ENCODE measurements at regions not wholly inside any gene's neighbourhood (a gene's known extent, or its start where the extent isn't known, plus 50 kb on each side); places are given as distances from the start of the nearest gene placed in this dataset.

GRCh38 chr6:137389150-137389704 lies 105.0 kb downstream of the OLIG3 start:
- no peaks in the 10 kb centered on the region for H3K79me2 ChIP-seq (ENCODE audit: control insufficient read depth, insufficient read depth, low read length)
- no peak overlapping the region for H3K27ac ChIP-seq (ENCODE audit: control insufficient read depth, insufficient read depth)
- DNase-seq (ENCODE audit: low read depth, low spot score) (peak; percentile 51), FAIRE-seq (no peak), ATAC-seq (peak; percentile 95)
- no peaks in the 10 kb centered on the region for H4K20me1 ChIP-seq (ENCODE audit: control insufficient read depth, insufficient read depth)
- H2AFZ ChIP-seq (ENCODE audit: control insufficient read depth, low read depth, low read length) = no peak overlapping the region
- intact Hi-C loops (cut with micrococcal nuclease; ENCODE audit: unreplicated experiment) = no loop called here
- WGBS (ENCODE audit: insufficient coverage, insufficient replicate concordance, low lambda C conversion rate, missing lambda C conversion rate) = 11% methylated on average over 6 of the region's 6 CpGs
- no peaks in the 10 kb centered on the region for H3K27me3 ChIP-seq (replicated peaks in 1 of 2; ENCODE audit: control insufficient read depth in 2 of 2, insufficient read depth in 2 of 2, low read length in 1 of 2)
- ChIA-PET POLR2A (interaction anchor here (0.6 to 1.9 kb wide), 2 partner anchors 9 to 677 kb away, joined by 4 read pairs; no protein-coding TSS in a partner anchor), CTCF (no interaction called here), SMC1A (ENCODE audit: uncharacterized antibody, unreplicated experiment) (interaction anchor here (0.6 to 2.2 kb wide), 3 partner anchors 17 to 35 kb away, joined by 3 to 6 read pairs (median 4); no protein-coding TSS in a partner anchor), RAD21 (ENCODE audit: unreplicated experiment) (interaction anchor here (1.2 to 1.5 kb wide), 2 partner anchors 10 to 26 kb away, joined by 3 read pairs; no protein-coding TSS in a partner anchor)
- no peaks in the 10 kb centered on the region for H3K9me3 ChIP-seq (replicated peaks; ENCODE audit: control insufficient read depth, insufficient read depth, low read length)
- peak overlapping the region; percentile 34 for H3K4me2 ChIP-seq (ENCODE audit: control insufficient read depth, insufficient read depth)
- in situ Hi-C loops (cut with MboI) = no loop called here
- no peak overlapping the region for H3K4me3 ChIP-seq
- BruUV-seq (replicated peaks) = no TSS peak
- no peak overlapping the region for H3K9ac ChIP-seq (ENCODE audit: control insufficient read depth, insufficient read depth, low read length)
- H3K36me3 ChIP-seq (ENCODE audit: control insufficient read depth in 2 of 2, insufficient read depth in 2 of 2, low read length in 1 of 2) = no peaks in the 10 kb centered on the region
- H3K4me1 ChIP-seq (ENCODE audit: control insufficient read depth, insufficient read depth, low read length) = peaks cover 18% of the 10 kb centered on the region
- no peak for TF ChIP-seq ASH2L (IDR thresholded peaks at IDR 0.05; ENCODE audit: borderline replicate concordance, low read depth)
- no peak for TF ChIP-seq RB1 (IDR thresholded peaks at IDR 0.05; ENCODE audit: borderline replicate concordance)
- no peak for TF ChIP-seq CUX1 (IDR thresholded peaks at IDR 0.05; ENCODE audit: insufficient replicate concordance, low read depth, low read length)
- TF ChIP-seq BCL11A (IDR thresholded peaks at IDR 0.05; ENCODE audit: low read depth, low read length) = peak; percentile 44; the same call in 1 of the 2 replicates
- no peak for TF ChIP-seq ATF3 (IDR thresholded peaks at IDR 0.05; ENCODE audit: borderline replicate concordance, extremely low read depth, low read depth, low read length)
- TF ChIP-seq GATAD2B (conservative IDR thresholded peaks at IDR 0.05; ENCODE audit: low read depth) = peak; percentile 42; the same call in 1 of the 2 replicates
- peak; percentile 83; the same call in 1 of the 2 replicates for TF ChIP-seq NBN (IDR thresholded peaks at IDR 0.05)
- TF ChIP-seq ATF7 (IDR thresholded peaks at IDR 0.05; ENCODE audit: low read depth) = peak; percentile 77
- 0 out of 2 replicates have a peak, but pooled peaks have one; percentile 18 for TF ChIP-seq SPI1 (IDR thresholded peaks at IDR 0.05; ENCODE audit: borderline replicate concordance, insufficient read depth, low read depth, low read length)
- no peak for TF ChIP-seq HCFC1 (IDR thresholded peaks at IDR 0.05; ENCODE audit: low read length)
- no peak for TF ChIP-seq MXI1 (IDR thresholded peaks at IDR 0.05; ENCODE audit: low read depth, low read length)
- TF ChIP-seq NFIC (IDR thresholded peaks at IDR 0.05; ENCODE audit: low read depth, low read length) = peak; percentile 64; the same call in 1 of the 2 replicates
- peak in 1 of 3 experiments; percentile 9; a peak in 1 of 6 replicates for TF ChIP-seq CTCF (IDR thresholded peaks at IDR 0.05 in 2 of 3, conservative IDR thresholded peaks at IDR 0.05 in 1 of 3; ENCODE audit: control insufficient read depth in 2 of 3, extremely low read depth in 1 of 3, insufficient read depth in 1 of 3, low read depth in 3 of 3, low read length in 3 of 3)
- TF ChIP-seq, protein P1, sequence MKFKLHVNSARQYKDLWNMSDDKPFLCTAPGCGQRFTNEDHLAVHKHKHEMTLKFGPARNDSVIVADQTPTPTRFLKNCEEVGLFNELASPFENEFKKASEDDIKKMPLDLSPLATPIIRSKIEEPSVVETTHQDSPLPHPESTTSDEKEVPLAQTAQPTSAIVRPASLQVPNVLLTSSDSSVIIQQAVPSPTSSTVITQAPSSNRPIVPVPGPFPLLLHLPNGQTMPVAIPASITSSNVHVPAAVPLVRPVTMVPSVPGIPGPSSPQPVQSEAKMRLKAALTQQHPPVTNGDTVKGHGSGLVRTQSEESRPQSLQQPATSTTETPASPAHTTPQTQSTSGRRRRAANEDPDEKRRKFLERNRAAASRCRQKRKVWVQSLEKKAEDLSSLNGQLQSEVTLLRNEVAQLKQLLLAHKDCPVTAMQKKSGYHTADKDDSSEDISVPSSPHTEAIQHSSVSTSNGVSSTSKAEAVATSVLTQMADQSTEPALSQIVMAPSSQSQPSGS (IDR thresholded peaks at IDR 0.05; ENCODE audit: low read length) = no peak
- no peak for TF ChIP-seq RBBP5 (conservative IDR thresholded peaks at IDR 0.05)

Measured in GM12878 (cell line).